GM21619 (cell line): ENCODE measurements at regions not wholly inside any gene's neighbourhood (a gene's known extent, or its start where the extent isn't known, plus 50 kb on each side); places are given as distances from the start of the nearest gene placed in this dataset.

Source experiments
- ATAC-seq: cut with Tn5 transposase; IDR thresholded peaks from one replicate; pipeline ENCODE4 v1.9.1; 2021; ENCODE audit not compliant: unreplicated experiment

- ATAC-seq: peak; percentile 92
These were observed 56.7 kb upstream of the RAB38 start for GRCh38 chr11:88231894-88232482.

DNA sequence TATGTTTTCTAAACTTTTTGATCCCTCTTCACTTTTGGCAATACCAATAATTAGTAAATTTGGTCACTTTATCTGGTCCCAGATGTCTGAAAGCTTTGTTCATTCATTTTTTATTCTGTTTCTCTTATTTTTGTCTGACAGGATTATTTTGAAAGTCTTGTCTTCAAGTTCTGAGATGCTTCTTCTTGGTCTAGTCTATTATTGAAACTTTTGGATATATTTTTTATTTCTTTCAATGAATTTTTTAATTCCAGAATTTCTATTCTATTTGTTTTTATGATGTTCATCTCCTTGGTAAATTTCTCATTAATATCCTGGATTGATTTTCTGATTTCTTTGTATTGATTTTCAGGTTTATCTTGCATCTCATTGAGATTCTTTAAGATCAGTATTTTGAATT lies 54.1 kb upstream of the RAB38 start:
- no peak for ATAC-seq
